ENCODE measurements at regions not wholly inside any gene's neighbourhood (a gene's known extent, or its start where the extent isn't known, plus 50 kb on each side); places are given as distances from the start of the nearest gene placed in this dataset.

GRCh38 chrX:134172588-134173259 lies 64.3 kb upstream of the CCDC160 start:
- TF ChIP-seq CTCF (IDR thresholded peaks at IDR 0.05; ENCODE audit: low read depth, low read length, poor library complexity, severe bottlenecking) (no peak), EZH2phosphoT487 (IDR thresholded peaks at IDR 0.05; ENCODE audit: borderline replicate concordance, low read length) (no peak)

Measured in DOHH2 (cell line).